GM19467 (cell line): ENCODE measurements at regions not wholly inside any gene's neighbourhood (a gene's known extent, or its start where the extent isn't known, plus 50 kb on each side); places are given as distances from the start of the nearest gene placed in this dataset.
"Not testable (repeated sequence)": the region's sequence is repeated elsewhere in the genome, so short reads cannot be mapped to it uniquely, and the experiment has no call there.

Source experiments
- ATAC-seq: cut with Tn5 transposase; IDR thresholded peaks from one replicate; pipeline ENCODE4 v1.9.1; 2021; ENCODE audit warnings: mild to moderate bottlenecking, moderate library complexity; ENCODE audit not compliant: unreplicated experiment

GRCh38 chr7:112540839-112541577 is 60.2 kb downstream of the LSMEM1 start:
- ATAC-seq, result no peak

- no peak for ATAC-seq
These were observed 66.1 kb downstream of the LSMEM1 start for GRCh38 chr7:112546723-112547513.

GRCh38 chr7:112547916-112548315 is 67.1 kb downstream of the LSMEM1 start:
- no peak for ATAC-seq

- peak; percentile 87 for ATAC-seq
These were observed 69.8 kb downstream of the LSMEM1 start for GRCh38 chr7:112550468-112551060.

GRCh38 chr7:112551521-112551920 is 70.7 kb downstream of the LSMEM1 start:
- not testable (repeated sequence) for ATAC-seq

- no peak for ATAC-seq
These were observed 73.8 kb downstream of the LSMEM1 start for GRCh38 chr7:112554591-112554990.

- ATAC-seq, result peak; percentile 90
These were observed 75.8 kb downstream of the LSMEM1 start for GRCh38 chr7:112556633-112557032.

GRCh38 chr7:112566442-112567324 is 85.9 kb downstream of the LSMEM1 start:
- ATAC-seq, result no peak

- ATAC-seq, result no peak
These were observed 86.6 kb downstream of the LSMEM1 start for GRCh38 chr7:112567388-112567787.

- ATAC-seq, result no peak
These were observed 91.2 kb downstream of the LSMEM1 start for GRCh38 chr7:112571852-112572607.

- no peak for ATAC-seq
These were observed 92.0 kb downstream of the LSMEM1 start for GRCh38 chr7:112572669-112573301.

GRCh38 chr7:112573302-112574039 is 92.7 kb downstream of the LSMEM1 start:
- ATAC-seq, result no peak

- ATAC-seq, result no peak
These were observed 95.1 kb downstream of the LSMEM1 start for GRCh38 chr7:112575864-112576263.

GRCh38 chr7:112579388-112579787 is 98.6 kb downstream of the LSMEM1 start:
- no peak for ATAC-seq

- ATAC-seq, result no peak
These were observed 100.1 kb downstream of the LSMEM1 start for GRCh38 chr7:112580717-112581435.

- no peak for ATAC-seq
These were observed 100.7 kb downstream of the LSMEM1 start for GRCh38 chr7:112581529-112581928.

GRCh38 chr7:112584290-112584689 is 103.5 kb downstream of the LSMEM1 start:
- ATAC-seq, result no peak

- no peak for ATAC-seq
These were observed 106.7 kb downstream of the LSMEM1 start for GRCh38 chr7:112587504-112587903.
